HG02610 (cell line): ENCODE measurements at regions not wholly inside any gene's neighbourhood (a gene's known extent, or its start where the extent isn't known, plus 50 kb on each side); places are given as distances from the start of the nearest gene placed in this dataset.

ENCODE experiments used
- ATAC-seq: cut with Tn5 transposase; IDR thresholded peaks from one replicate; pipeline ENCODE4 v1.9.1; 2021; ENCODE audit warnings: mild to moderate bottlenecking, moderate library complexity; ENCODE audit not compliant: unreplicated experiment

GRCh38 chr10:62453274-62453673, 79.1 kb downstream of the ZNF365 start:
- ATAC-seq, result no peak

GRCh38 chr10:62454687-62455397, 80.7 kb downstream of the ZNF365 start:
- ATAC-seq, result no peak

- peak; percentile 97 for ATAC-seq
Observed at GRCh38 chr10:62456611-62457101, 82.5 kb downstream of the ZNF365 start.

GRCh38 chr10:62457196-62457595, 83.0 kb downstream of the ZNF365 start:
- ATAC-seq, result peak; percentile 5

GRCh38 chr10:62457598-62457997, 83.4 kb downstream of the ZNF365 start:
- peak; percentile 34 for ATAC-seq

GRCh38 chr10:62459072-62459471, 84.9 kb downstream of the ZNF365 start:
- no peak for ATAC-seq

GRCh38 chr10:62459500-62459899, 85.3 kb downstream of the ZNF365 start:
- ATAC-seq, result no peak

- ATAC-seq, result peak; percentile 37
Observed at GRCh38 chr10:62460393-62460792, 86.2 kb downstream of the ZNF365 start.

- ATAC-seq, result no peak
Observed at GRCh38 chr10:62461120-62461519, 87.0 kb downstream of the ZNF365 start.

GRCh38 chr10:62462461-62462860, 88.3 kb downstream of the ZNF365 start:
- no peak for ATAC-seq

- no peak for ATAC-seq
Observed at GRCh38 chr10:62463364-62463763, 89.2 kb downstream of the ZNF365 start.

- no peak for ATAC-seq
Observed at GRCh38 chr10:62464308-62464707, 90.1 kb downstream of the ZNF365 start.

- ATAC-seq, result no peak
Observed at GRCh38 chr10:62466590-62466989, 92.4 kb downstream of the ZNF365 start.

- no peak for ATAC-seq
Observed at GRCh38 chr10:62467527-62467926, 93.4 kb downstream of the ZNF365 start.

- ATAC-seq, result no peak
Observed at GRCh38 chr10:62471711-62472110, 97.5 kb downstream of the ZNF365 start.

- ATAC-seq, result no peak
Observed at GRCh38 chr10:62473241-62473640, 99.1 kb downstream of the ZNF365 start.

- ATAC-seq, result no peak
Observed at GRCh38 chr10:62475551-62475950, 101.4 kb downstream of the ZNF365 start.

GRCh38 chr10:62479523-62479922, 105.4 kb downstream of the ZNF365 start:
- ATAC-seq, result no peak

- no peak for ATAC-seq
Observed at GRCh38 chr10:62480196-62480595, 106.0 kb downstream of the ZNF365 start.

GRCh38 chr10:62482581-62482980, 108.4 kb downstream of the ZNF365 start:
- no peak for ATAC-seq

- ATAC-seq, result no peak
Observed at GRCh38 chr10:62491597-62491996, 117.4 kb downstream of the ZNF365 start.

- no peak for ATAC-seq
Observed at GRCh38 chr10:62492012-62492869, 118.1 kb downstream of the ZNF365 start.
